BLaER1 treated with 17β-estradiol and CSF1 and Interleukin-3, amounts not matched to agents 10 nM and 100 nM (cell line): ENCODE measurements at regions not wholly inside any gene's neighbourhood (a gene's known extent, or its start where the extent isn't known, plus 50 kb on each side); places are given as distances from the start of the nearest gene placed in this dataset.
A peak's percentile ranks its signal among the peaks of the same experiment; 100 is the strongest.

Experiments
- H3K27ac ChIP-seq, 11 experiments: shearing (Covaris generic); formaldehyde crosslinking; 2 replicates each; pipeline ENCODE4 v1.8.1; 2022
- H3K27me3 ChIP-seq, 11 experiments: shearing (Covaris generic); formaldehyde crosslinking; 2 replicates each; pipeline ENCODE4 v1.8.1; 2022
- H3K36me3 ChIP-seq, 11 experiments: shearing (Covaris generic); formaldehyde crosslinking; 2 replicates each; pipeline ENCODE4 v1.8.1; 2022
- H3K4me1 ChIP-seq, 10 experiments: shearing (Covaris generic); formaldehyde crosslinking; 2 replicates each; pipeline ENCODE4 v1.8.1; 2022
- H3K4me2 ChIP-seq, 11 experiments: shearing (Covaris generic); formaldehyde crosslinking; 2 replicates each; pipeline ENCODE4 v1.8.1; 2022
- H3K4me3 ChIP-seq, 10 experiments: shearing (Covaris generic); formaldehyde crosslinking; 2 replicates each; pipeline ENCODE4 v1.8.1; 2022
- H3K9ac ChIP-seq, 11 experiments: shearing (Covaris generic); formaldehyde crosslinking; 2 replicates each; pipeline ENCODE4 v1.8.1; 2022
- H3K9me3 ChIP-seq, 11 experiments: shearing (Covaris generic); formaldehyde crosslinking; replicated peaks in 1 of 11; 2 replicates each; pipeline ENCODE4 v1.8.1; 2022
- H4K20me1 ChIP-seq, 11 experiments: shearing (Covaris generic); formaldehyde crosslinking; 2 replicates each; pipeline ENCODE4 v1.8.1; 2022
- Cebpa-rat ChIP-seq, 11 experiments: shearing (Covaris generic); IDR thresholded peaks; 2 replicates each; pipeline ENCODE4 v1.8.1; 2022

GRCh38 chr11:123314972-123315371 is 115.1 kb upstream of the GRAMD1B start:
- Histone ChIP-seq H3K27me3 (no peaks in the 10 kb centered on the region), H3K9me3 (no peaks in the 10 kb centered on the region), H3K36me3 (no peaks in the 10 kb centered on the region), H3K9ac (no peak overlapping the region), H3K4me1 (no peaks in the 10 kb centered on the region), H3K27ac (no peak overlapping the region), H3K4me2 (no peak overlapping the region), H3K4me3 (no peak overlapping the region), H4K20me1 (no peaks in the 10 kb centered on the region)
- TF ChIP-seq Cebpa-rat (IDR thresholded peaks at IDR 0.05), result no peak

- no peak for TF ChIP-seq Cebpa-rat (IDR thresholded peaks at IDR 0.05)
- H3K36me3 ChIP-seq, result no peaks in the 10 kb centered on the region
- no peaks in the 10 kb centered on the region for H3K27me3 ChIP-seq
- H4K20me1 ChIP-seq, result no peaks in the 10 kb centered on the region
- no peaks in the 10 kb centered on the region for H3K9me3 ChIP-seq
- no peak overlapping the region for H3K4me2 ChIP-seq
- peaks cover 0 to 4% (median 2%) of the 10 kb centered on the region in 10 experiments; a peak in 16 of 20 replicates for H3K4me1 ChIP-seq
- no peak overlapping the region for H3K9ac ChIP-seq
- no peak overlapping the region for H3K4me3 ChIP-seq
- no peak overlapping the region for H3K27ac ChIP-seq
Measured at GRCh38 chr11:123313262-123313661, 116.8 kb upstream of the GRAMD1B start.

- Histone ChIP-seq H3K9me3 (no peaks in the 10 kb centered on the region), H3K4me2 (peak overlapping the region; percentile 30 to 73 (median 45)), H3K27ac (no peak overlapping the region), H3K27me3 (no peaks in the 10 kb centered on the region), H3K4me3 (no peak overlapping the region), H4K20me1 (no peaks in the 10 kb centered on the region), H3K36me3 (no peaks in the 10 kb centered on the region), H3K9ac (no peak overlapping the region), H3K4me1 (peaks cover 28 to 42% (median 36%) of the 10 kb centered on the region in 10 experiments)
- TF ChIP-seq Cebpa-rat (IDR thresholded peaks at IDR 0.05), result peak in 4 of 11 experiments; percentile 23 to 68 (median 28); a peak in 3 of 22 replicates
Measured at GRCh38 chr11:123308077-123308476, 113.0 kb upstream of the CLMP start.

GRCh38 chr11:123307276-123307675 is 112.2 kb upstream of the CLMP start:
- H3K9ac ChIP-seq, result no peak overlapping the region
- H3K4me2 ChIP-seq, result peak overlapping the region in 9 of 11 experiments; percentile 30 to 73 (median 45); a peak in 12 of 22 replicates
- H4K20me1 ChIP-seq, result no peaks in the 10 kb centered on the region
- H3K9me3 ChIP-seq, result no peaks in the 10 kb centered on the region
- no peak overlapping the region for H3K4me3 ChIP-seq
- H3K27ac ChIP-seq, result no peak overlapping the region
- no peaks in the 10 kb centered on the region for H3K36me3 ChIP-seq
- peaks cover 35 to 50% (median 44%) of the 10 kb centered on the region in 10 experiments for H3K4me1 ChIP-seq
- H3K27me3 ChIP-seq, result no peaks in the 10 kb centered on the region
- no peak for TF ChIP-seq Cebpa-rat (IDR thresholded peaks at IDR 0.05)

- peaks cover 42 to 57% (median 52%) of the 10 kb centered on the region in 10 experiments for H3K4me1 ChIP-seq
- H4K20me1 ChIP-seq, result no peaks in the 10 kb centered on the region
- no peak for TF ChIP-seq Cebpa-rat (IDR thresholded peaks at IDR 0.05)
- no peak overlapping the region for H3K27ac ChIP-seq
- H3K4me2 ChIP-seq, result no peak overlapping the region
- H3K27me3 ChIP-seq, result no peaks in the 10 kb centered on the region
- H3K9ac ChIP-seq, result no peak overlapping the region
- no peak overlapping the region for H3K4me3 ChIP-seq
- no peaks in the 10 kb centered on the region for H3K36me3 ChIP-seq
- H3K9me3 ChIP-seq, result no peaks in the 10 kb centered on the region
Measured at GRCh38 chr11:123306531-123306930, 111.5 kb upstream of the CLMP start.

- H3K27me3 ChIP-seq, result no peaks in the 10 kb centered on the region
- no peaks in the 10 kb centered on the region for H4K20me1 ChIP-seq
- H3K27ac ChIP-seq, result no peak overlapping the region
- H3K9ac ChIP-seq, result no peak overlapping the region
- H3K4me2 ChIP-seq, result peak overlapping the region; percentile 15 to 83 (median 73); a peak in 15 of 22 replicates
- no peaks in the 10 kb centered on the region for H3K9me3 ChIP-seq
- no peak for TF ChIP-seq Cebpa-rat (IDR thresholded peaks at IDR 0.05)
- no peak overlapping the region for H3K4me3 ChIP-seq
- H3K36me3 ChIP-seq, result no peaks in the 10 kb centered on the region
- peaks cover 50 to 65% (median 59%) of the 10 kb centered on the region in 10 experiments for H3K4me1 ChIP-seq
Measured at GRCh38 chr11:123305601-123306375, 110.7 kb upstream of the CLMP start.

- no peak overlapping the region for H3K4me3 ChIP-seq
- TF ChIP-seq Cebpa-rat (IDR thresholded peaks at IDR 0.05), result no peak
- H3K36me3 ChIP-seq, result no peaks in the 10 kb centered on the region
- H3K9ac ChIP-seq, result no peak overlapping the region
- H3K9me3 ChIP-seq, result peaks cover 0 to 2% (median under 1%) of the 10 kb centered on the region in 11 experiments; a peak in 11 of 22 replicates
- peak overlapping the region; percentile 15 to 83 (median 73) for H3K4me2 ChIP-seq
- no peak overlapping the region for H3K27ac ChIP-seq
- no peaks in the 10 kb centered on the region for H4K20me1 ChIP-seq
- peaks cover 54 to 72% (median 64%) of the 10 kb centered on the region in 10 experiments for H3K4me1 ChIP-seq
- H3K27me3 ChIP-seq, result no peaks in the 10 kb centered on the region
Measured at GRCh38 chr11:123304828-123305466, 109.9 kb upstream of the CLMP start.

GRCh38 chr11:123303924-123304323 is 108.9 kb upstream of the CLMP start:
- Histone ChIP-seq H3K36me3 (no peaks in the 10 kb centered on the region), H3K9me3 (peaks cover 9 to 12% (median 11%) of the 10 kb centered on the region in 11 experiments; a peak in 21 of 22 replicates), H3K27me3 (no peaks in the 10 kb centered on the region), H3K4me2 (peak overlapping the region in 8 of 11 experiments; percentile 67 to 83 (median 76); a peak in 17 of 22 replicates), H3K4me3 (no peak overlapping the region), H3K9ac (no peak overlapping the region), H3K27ac (peak overlapping the region in 2 of 11 experiments; percentile 7 to 10; a peak in 1 of 22 replicates), H3K4me1 (peaks cover 54 to 72% (median 64%) of the 10 kb centered on the region in 10 experiments), H4K20me1 (no peaks in the 10 kb centered on the region)
- TF ChIP-seq Cebpa-rat (IDR thresholded peaks at IDR 0.05), result no peak

GRCh38 chr11:123302751-123303195 is 107.7 kb upstream of the CLMP start:
- peaks cover 46 to 67% (median 58%) of the 10 kb centered on the region in 10 experiments for H3K4me1 ChIP-seq
- peak overlapping the region; percentile 25 to 94 (median 77); a peak in 21 of 22 replicates for H3K4me2 ChIP-seq
- peak overlapping the region in 1 of 11 experiments; percentile 34; a peak in 2 of 22 replicates for H3K27ac ChIP-seq
- H3K9ac ChIP-seq, result peak overlapping the region in 1 of 11 experiments; percentile 6; a peak in 1 of 22 replicates
- no peaks in the 10 kb centered on the region for H4K20me1 ChIP-seq
- TF ChIP-seq Cebpa-rat (IDR thresholded peaks at IDR 0.05), result no peak
- no peaks in the 10 kb centered on the region for H3K27me3 ChIP-seq
- no peaks in the 10 kb centered on the region for H3K36me3 ChIP-seq
- H3K4me3 ChIP-seq, result no peak overlapping the region
- peaks cover 11 to 18% (median 17%) of the 10 kb centered on the region in 11 experiments; a peak in 21 of 22 replicates for H3K9me3 ChIP-seq
